ENCODE measurements at regions not wholly inside any gene's neighbourhood (a gene's known extent, or its start where the extent isn't known, plus 50 kb on each side); places are given as distances from the start of the nearest gene placed in this dataset.

DNA sequence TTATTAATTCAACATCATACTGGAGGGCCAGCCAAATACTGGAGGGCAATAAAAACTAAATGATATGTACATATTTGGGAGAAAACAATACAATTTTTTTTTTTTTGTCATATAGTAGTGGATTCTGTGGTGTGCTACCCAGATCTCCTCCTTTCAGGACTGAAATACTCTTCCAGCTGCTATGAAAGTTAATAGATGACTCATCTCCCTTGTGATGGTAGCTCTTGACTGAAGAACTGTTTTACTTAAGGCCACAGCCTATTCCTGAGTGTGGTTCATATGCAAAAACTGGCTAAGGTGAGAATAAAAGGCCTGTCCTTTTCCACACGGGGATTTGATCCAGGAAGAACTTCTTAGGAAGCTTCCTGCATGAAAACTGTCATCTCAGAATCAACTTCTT, 307.9 kb downstream of the HLX start:
- ATAC-seq (replicated peaks in 1 of 4) (no peak), DNase-seq (no peak)
- WGBS (ENCODE audit: insufficient coverage): no CpG with 5 or more reads among the region's 1 CpG
- H3K9me3 Mint-ChIP-seq: no peaks in the 10 kb centered on the region
- no peaks in the 10 kb centered on the region for H3K36me3 Mint-ChIP-seq
- Histone ChIP-seq H3K36me3 (ENCODE audit: control insufficient read depth in 2 of 2, extremely low read depth in 1 of 2, insufficient read depth in 1 of 2, low read length in 1 of 2) (no peaks in the 10 kb centered on the region), H3K27me3 (replicated peaks in 1 of 2; ENCODE audit: control insufficient read depth in 2 of 2, extremely low read depth in 1 of 2, insufficient read depth in 2 of 2, low read length in 1 of 2) (peaks cover 0 to 2% of the 10 kb centered on the region in 2 experiments), H3K4me1 (ENCODE audit: control insufficient read depth in 1 of 2, extremely low read depth in 1 of 2, insufficient read depth in 2 of 2, low read length in 2 of 2) (no peaks in the 10 kb centered on the region), H3K4me3 (ENCODE audit: control insufficient read depth in 1 of 2, extremely low read depth in 1 of 2, low read length in 1 of 2) (no peak overlapping the region), H3K27ac (ENCODE audit: low read length) (no peak overlapping the region), H3K9me3 (no peaks in the 10 kb centered on the region)
- peaks cover 5 to 7% of the 10 kb centered on the region in 2 donors for H3K27me3 Mint-ChIP-seq
- no peaks in the 10 kb centered on the region for H3K4me1 Mint-ChIP-seq
- ChIA-PET CTCF (interaction anchor here in 1 of 2 donors (0.6 kb wide), 1 partner anchor 655 kb away, joined by 3 read pairs; no protein-coding TSS in a partner anchor), POLR2A (no interaction called here)
- H3K4me3 Mint-ChIP-seq: no peak overlapping the region
- no peak overlapping the region for H3K27ac Mint-ChIP-seq

- DNase-seq (no peak), ATAC-seq (replicated peaks in 1 of 4) (no peak)
- Mint-ChIP-seq H3K36me3 (no peaks in the 10 kb centered on the region), H3K9me3 (no peaks in the 10 kb centered on the region), H3K27ac (no peak overlapping the region), H3K4me1 (no peaks in the 10 kb centered on the region), H3K4me3 (no peak overlapping the region), H3K27me3 (peaks cover 0 to 4% of the 10 kb centered on the region in 2 donors)
- H3K4me1 ChIP-seq (ENCODE audit: control insufficient read depth in 1 of 2, extremely low read depth in 1 of 2, insufficient read depth in 2 of 2, low read length in 2 of 2): no peaks in the 10 kb centered on the region
- ChIA-PET POLR2A (interaction anchor here in 1 of 2 donors (0.7 kb wide), 1 partner anchor 91 kb away, joined by 4 read pairs; no protein-coding TSS in a partner anchor), CTCF (interaction anchor here in 1 of 2 donors (0.6 to 0.7 kb wide), 2 partner anchors 18 to 183 kb away, joined by 4 read pairs; no protein-coding TSS in a partner anchor)
- no peak overlapping the region for H3K4me3 ChIP-seq (ENCODE audit: control insufficient read depth in 1 of 2, extremely low read depth in 1 of 2, low read length in 1 of 2)
- no peaks in the 10 kb centered on the region for H3K9me3 ChIP-seq
- H3K36me3 ChIP-seq (ENCODE audit: control insufficient read depth in 2 of 2, extremely low read depth in 1 of 2, insufficient read depth in 1 of 2, low read length in 1 of 2): no peaks in the 10 kb centered on the region
- 75% methylated on average over 1 of the region's 3 CpGs for WGBS (ENCODE audit: insufficient coverage)
- no peak overlapping the region for H3K27ac ChIP-seq (ENCODE audit: low read length)
- H3K27me3 ChIP-seq (replicated peaks in 1 of 2; ENCODE audit: control insufficient read depth in 2 of 2, extremely low read depth in 1 of 2, insufficient read depth in 2 of 2, low read length in 1 of 2): no peaks in the 10 kb centered on the region
Measured at GRCh38 chr1:221188458-221188857, 309.2 kb downstream of the HLX start.

GRCh38 chr1:221190249-221190648, 311.0 kb downstream of the HLX start:
- Mint-ChIP-seq H3K27me3 (peaks cover 0 to 2% of the 10 kb centered on the region in 2 donors), H3K36me3 (no peaks in the 10 kb centered on the region), H3K9me3 (no peaks in the 10 kb centered on the region), H3K4me1 (no peaks in the 10 kb centered on the region), H3K27ac (no peak overlapping the region), H3K4me3 (no peak overlapping the region)
- DNase-seq (no peak), ATAC-seq (replicated peaks in 1 of 4) (no peak)
- Histone ChIP-seq H3K27me3 (replicated peaks in 1 of 2; ENCODE audit: control insufficient read depth in 2 of 2, extremely low read depth in 1 of 2, insufficient read depth in 2 of 2, low read length in 1 of 2) (no peaks in the 10 kb centered on the region), H3K9me3 (no peaks in the 10 kb centered on the region), H3K4me1 (ENCODE audit: control insufficient read depth in 1 of 2, extremely low read depth in 1 of 2, insufficient read depth in 2 of 2, low read length in 2 of 2) (no peaks in the 10 kb centered on the region), H3K36me3 (ENCODE audit: control insufficient read depth in 2 of 2, extremely low read depth in 1 of 2, insufficient read depth in 1 of 2, low read length in 1 of 2) (no peaks in the 10 kb centered on the region), H3K4me3 (ENCODE audit: control insufficient read depth in 1 of 2, extremely low read depth in 1 of 2, low read length in 1 of 2) (no peak overlapping the region), H3K27ac (ENCODE audit: low read length) (no peak overlapping the region)
- 86% methylated on average over 1 of the region's 2 CpGs for WGBS (ENCODE audit: insufficient coverage)
- CTCF ChIA-PET: no interaction called here
- POLR2A ChIA-PET: no interaction called here

DNA sequence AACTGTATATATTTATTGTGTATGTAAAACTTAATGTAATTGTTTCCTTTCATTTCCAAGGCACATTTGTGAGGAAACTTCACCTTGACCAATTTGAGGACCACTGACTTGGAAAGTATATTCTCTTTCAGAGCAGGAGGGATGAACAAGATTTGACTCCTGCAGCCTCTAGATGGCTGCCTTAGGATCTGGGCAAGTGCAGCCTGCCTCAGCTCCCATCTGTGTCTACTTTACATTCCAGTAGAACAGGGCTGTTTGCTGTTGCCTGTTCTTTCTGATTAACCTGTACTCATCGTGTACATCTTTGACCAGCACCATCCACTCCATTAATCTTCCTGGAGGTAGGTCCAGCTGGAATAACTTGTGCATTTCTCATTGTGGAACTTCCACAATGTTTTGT, 312.8 kb downstream of the HLX start:
- Histone ChIP-seq H3K27me3 (replicated peaks in 1 of 2; ENCODE audit: control insufficient read depth in 2 of 2, extremely low read depth in 1 of 2, insufficient read depth in 2 of 2, low read length in 1 of 2) (no peaks in the 10 kb centered on the region), H3K27ac (ENCODE audit: low read length) (no peak overlapping the region), H3K4me1 (ENCODE audit: control insufficient read depth in 1 of 2, extremely low read depth in 1 of 2, insufficient read depth in 2 of 2, low read length in 2 of 2) (no peaks in the 10 kb centered on the region), H3K36me3 (ENCODE audit: control insufficient read depth in 2 of 2, extremely low read depth in 1 of 2, insufficient read depth in 1 of 2, low read length in 1 of 2) (no peaks in the 10 kb centered on the region), H3K4me3 (ENCODE audit: control insufficient read depth in 1 of 2, extremely low read depth in 1 of 2, low read length in 1 of 2) (no peak overlapping the region), H3K9me3 (no peaks in the 10 kb centered on the region)
- ATAC-seq (replicated peaks in 1 of 4) (no peak), DNase-seq (no peak)
- no peak overlapping the region for H3K4me3 Mint-ChIP-seq
- no peaks in the 10 kb centered on the region for H3K36me3 Mint-ChIP-seq
- no peak overlapping the region for H3K27ac Mint-ChIP-seq
- WGBS (ENCODE audit: insufficient coverage): no CpG with 5 or more reads among the region's 1 CpG
- H3K9me3 Mint-ChIP-seq: peaks cover 0 to under 1% (median 0%) of the 10 kb centered on the region in 3 donors
- no peaks in the 10 kb centered on the region for H3K27me3 Mint-ChIP-seq
- H3K4me1 Mint-ChIP-seq: no peaks in the 10 kb centered on the region
- ChIA-PET POLR2A (no interaction called here), CTCF (no interaction called here)

- H3K27ac ChIP-seq (ENCODE audit: low read length): no peak overlapping the region
- Mint-ChIP-seq H3K27me3 (no peaks in the 10 kb centered on the region), H3K4me3 (no peak overlapping the region), H3K4me1 (peaks cover 0 to 2% (median 0%) of the 10 kb centered on the region in 3 donors), H3K27ac (no peak overlapping the region), H3K9me3 (peaks cover 0 to 7% (median 2%) of the 10 kb centered on the region in 3 donors), H3K36me3 (no peaks in the 10 kb centered on the region)
- no peaks in the 10 kb centered on the region for H3K27me3 ChIP-seq (replicated peaks in 1 of 2; ENCODE audit: control insufficient read depth in 2 of 2, extremely low read depth in 1 of 2, insufficient read depth in 2 of 2, low read length in 1 of 2)
- no peak for DNase-seq
- H3K4me1 ChIP-seq (ENCODE audit: control insufficient read depth in 1 of 2, extremely low read depth in 1 of 2, insufficient read depth in 2 of 2, low read length in 2 of 2): no peaks in the 10 kb centered on the region
- no peak for ATAC-seq (replicated peaks in 1 of 4)
- H3K4me3 ChIP-seq (ENCODE audit: control insufficient read depth in 1 of 2, extremely low read depth in 1 of 2, low read length in 1 of 2): no peak overlapping the region
- no peaks in the 10 kb centered on the region for H3K36me3 ChIP-seq (ENCODE audit: control insufficient read depth in 2 of 2, extremely low read depth in 1 of 2, insufficient read depth in 1 of 2, low read length in 1 of 2)
- POLR2A ChIA-PET: no interaction called here
- CTCF ChIA-PET: no interaction called here
- H3K9me3 ChIP-seq: no peaks in the 10 kb centered on the region
Measured at GRCh38 chr1:221200464-221200863, 321.2 kb downstream of the HLX start.

GRCh38 chr1:221201773-221202172, 322.5 kb downstream of the HLX start:
- DNase-seq (no peak), ATAC-seq (replicated peaks in 1 of 4) (no peak)
- H3K27me3 ChIP-seq (replicated peaks in 1 of 2; ENCODE audit: control insufficient read depth in 2 of 2, extremely low read depth in 1 of 2, insufficient read depth in 2 of 2, low read length in 1 of 2): peaks cover 0 to 2% of the 10 kb centered on the region in 2 experiments
- ChIA-PET CTCF (no interaction called here), POLR2A (no interaction called here)
- H3K4me3 Mint-ChIP-seq: no peak overlapping the region
- H3K36me3 ChIP-seq (ENCODE audit: control insufficient read depth in 2 of 2, extremely low read depth in 1 of 2, insufficient read depth in 1 of 2, low read length in 1 of 2): no peaks in the 10 kb centered on the region
- peaks cover 0 to 7% (median 2%) of the 10 kb centered on the region in 3 donors for H3K9me3 Mint-ChIP-seq
- no peaks in the 10 kb centered on the region for H3K36me3 Mint-ChIP-seq
- no peaks in the 10 kb centered on the region for H3K9me3 ChIP-seq
- H3K4me1 ChIP-seq (ENCODE audit: control insufficient read depth in 1 of 2, extremely low read depth in 1 of 2, insufficient read depth in 2 of 2, low read length in 2 of 2): no peaks in the 10 kb centered on the region
- H3K27ac ChIP-seq (ENCODE audit: low read length): no peak overlapping the region
- no peak overlapping the region for H3K4me3 ChIP-seq (ENCODE audit: control insufficient read depth in 1 of 2, extremely low read depth in 1 of 2, low read length in 1 of 2)
- peaks cover 3 to 5% of the 10 kb centered on the region in 2 donors for H3K27me3 Mint-ChIP-seq
- no peak overlapping the region for H3K27ac Mint-ChIP-seq
- H3K4me1 Mint-ChIP-seq: peaks cover 0 to 2% (median 0%) of the 10 kb centered on the region in 3 donors
